HG03159 (cell line): ENCODE measurements at regions not wholly inside any gene's neighbourhood (a gene's known extent, or its start where the extent isn't known, plus 50 kb on each side); places are given as distances from the start of the nearest gene placed in this dataset.

ENCODE experiments used
- ATAC-seq: cut with Tn5 transposase; IDR thresholded peaks from one replicate; pipeline ENCODE4 v1.9.1; 2021; ENCODE audit warnings: mild to moderate bottlenecking, moderate library complexity; ENCODE audit not compliant: unreplicated experiment

GRCh38 chr2:114373591-114373990 lies 68.8 kb upstream of the DPP10 start:
- ATAC-seq, result no peak

DNA sequence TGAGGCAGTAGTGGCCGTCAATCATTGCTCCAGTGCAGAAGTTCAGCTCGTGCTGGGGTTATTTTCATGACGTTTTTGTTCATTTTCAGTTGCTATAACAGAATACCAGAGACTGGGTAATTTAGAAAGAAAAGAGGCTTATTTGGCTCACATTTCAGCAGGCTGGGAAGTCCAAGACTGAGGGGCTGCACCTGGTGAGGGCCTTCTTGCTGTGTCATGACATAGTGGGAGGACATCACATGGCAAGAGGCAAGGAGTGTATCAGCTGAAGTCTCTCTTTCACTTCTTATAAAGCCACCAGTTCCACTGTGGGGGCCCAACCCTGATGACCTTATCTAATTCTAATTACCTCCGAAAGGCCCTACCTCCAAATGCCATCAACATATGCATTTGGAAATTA lies 58.0 kb upstream of the DPP10 start:
- ATAC-seq, result no peak

DNA sequence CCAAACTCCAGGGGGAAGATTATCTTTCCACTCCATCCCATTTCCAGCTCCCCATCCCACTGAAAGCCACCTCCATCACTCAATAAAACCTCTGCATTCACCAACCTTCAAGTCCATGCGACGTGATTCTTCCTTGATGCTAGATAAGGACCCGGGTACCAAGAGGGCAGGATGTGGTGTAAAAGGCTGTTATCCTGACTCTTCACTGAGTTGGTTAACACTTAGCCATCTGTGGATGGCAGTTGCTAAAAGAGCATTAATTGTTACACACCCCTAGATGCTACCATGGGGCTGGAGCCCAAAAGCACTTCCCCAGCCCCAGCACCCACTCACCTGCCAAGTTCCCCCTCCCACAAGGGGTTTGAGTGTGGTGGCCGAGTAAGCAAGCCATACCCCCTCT lies 53.4 kb upstream of the DPP10 start:
- no peak for ATAC-seq
